Stimulated activated CD4-positive, alpha-beta T cell treated with anti-CD3 and anti-CD28 coated beads, Interleukin-15, amount 100 ng/mL, for 24 hours (primary cell): ENCODE measurements at regions not wholly inside any gene's neighbourhood (a gene's known extent, or its start where the extent isn't known, plus 50 kb on each side); places are given as distances from the start of the nearest gene placed in this dataset.
"Not testable (repeated sequence)": the region's sequence is repeated elsewhere in the genome, so short reads cannot be mapped to it uniquely, and the experiment has no call there.

Experiments used
- DNase-seq: peaks from one replicate; pipeline ENCODE4 v3.0.0-alpha.2; 2020

GRCh38 chr2:211157211-211157610 is 600.8 kb downstream of the CPS1 start:
- DNase-seq: no peak

- DNase-seq: peak; percentile 80
Measured at GRCh38 chr2:211157856-211158463, 601.6 kb downstream of the CPS1 start.

- DNase-seq: no peak
Measured at GRCh38 chr2:211159972-211160371, 603.6 kb downstream of the CPS1 start.

DNA sequence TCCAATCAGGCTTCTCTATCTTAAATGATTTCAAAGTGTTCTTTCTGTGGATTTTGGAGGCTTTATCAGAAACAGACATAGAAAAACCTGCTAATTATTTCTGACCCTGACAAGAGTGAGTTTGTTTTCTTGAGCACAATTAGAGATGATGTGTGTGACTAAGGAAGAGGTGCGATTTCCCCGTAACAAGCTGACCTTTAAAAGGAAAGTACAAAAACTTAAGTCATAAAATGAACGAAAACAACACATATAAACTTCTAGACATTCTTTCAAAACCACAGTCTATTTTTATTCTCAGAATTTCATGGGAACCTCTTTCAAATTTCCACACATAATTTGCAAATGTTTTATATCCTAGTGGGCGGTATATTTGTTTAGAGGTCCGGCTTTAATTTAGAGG is 604.8 kb downstream of the CPS1 start:
- DNase-seq: no peak

- no peak for DNase-seq
Measured at GRCh38 chr2:211162911-211163310, 606.5 kb downstream of the CPS1 start.

GRCh38 chr2:211170843-211171242 is 614.4 kb downstream of the CPS1 start:
- no peak for DNase-seq

- DNase-seq: no peak
Measured at GRCh38 chr2:211174021-211174420, 617.6 kb downstream of the CPS1 start.

DNA sequence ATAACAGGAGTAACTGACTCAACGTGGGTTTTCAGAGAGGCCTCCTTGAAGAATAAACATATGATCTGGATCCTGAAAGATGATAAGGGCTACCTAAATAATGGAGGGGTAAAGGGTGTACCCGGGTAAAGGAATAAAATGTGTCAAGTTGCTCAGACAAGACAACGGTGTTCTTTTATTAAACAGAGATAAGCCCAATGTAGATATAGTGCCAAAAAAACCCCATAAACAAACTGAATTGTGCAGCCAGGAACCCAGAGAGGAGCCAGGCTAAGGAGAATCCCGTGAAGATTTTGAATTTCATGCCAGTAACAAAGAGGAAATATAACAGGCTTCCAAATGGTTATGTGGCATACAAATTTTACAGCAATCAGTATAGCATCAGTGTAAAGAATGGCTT is 618.2 kb downstream of the CPS1 start:
- no peak for DNase-seq

- no peak for DNase-seq
Measured at GRCh38 chr2:211175956-211176355, 619.6 kb downstream of the CPS1 start.

DNA sequence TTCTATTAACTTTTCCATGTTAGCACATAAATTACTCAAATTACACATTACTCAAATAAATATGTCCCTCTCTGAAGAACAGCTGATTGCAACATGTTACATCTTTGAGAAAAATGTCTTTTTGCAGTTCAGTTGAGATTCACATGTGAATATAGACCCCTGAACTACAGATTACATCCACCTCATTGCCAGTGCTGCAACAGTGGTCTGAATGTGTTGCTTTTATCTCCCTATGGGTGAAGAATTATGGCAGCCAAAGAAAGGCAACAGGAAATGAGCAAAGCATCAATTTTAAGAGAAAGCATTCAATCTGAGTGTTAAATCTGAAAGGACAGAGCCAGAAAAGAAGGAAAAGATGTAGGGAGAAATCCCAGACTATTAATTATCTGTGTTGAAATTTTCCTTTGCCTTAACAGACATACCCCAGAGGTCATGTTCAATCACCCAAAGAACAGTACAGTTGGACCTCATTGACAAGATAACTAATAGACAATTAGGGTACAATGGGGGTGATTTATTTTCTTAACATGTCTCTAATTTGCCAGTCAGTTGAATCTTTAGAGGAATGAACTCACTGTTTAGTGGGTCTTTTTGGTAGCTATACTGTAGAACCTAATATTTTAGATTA is 620.2 kb downstream of the CPS1 start:
- no peak for DNase-seq

GRCh38 chr2:211181626-211182025 is 625.2 kb downstream of the CPS1 start:
- DNase-seq: no peak

DNA sequence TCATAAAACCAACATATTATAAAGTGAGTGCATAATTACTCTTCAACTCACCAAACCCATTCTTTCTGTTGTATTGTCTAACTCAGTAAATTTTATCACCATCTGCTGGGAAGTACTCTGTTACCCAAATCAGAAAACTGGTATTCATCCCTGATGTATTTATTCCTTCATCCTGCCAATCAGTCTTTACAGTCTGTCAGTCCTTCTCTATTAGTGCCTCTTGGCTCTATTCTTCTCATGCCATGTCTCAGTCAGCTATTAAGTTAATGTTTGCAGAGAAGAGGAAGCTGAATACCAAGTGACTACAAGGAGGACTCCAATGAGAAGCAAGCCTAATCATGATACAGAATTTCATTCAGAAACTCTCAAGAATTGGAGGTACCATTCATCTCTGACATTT is 631.2 kb downstream of the CPS1 start:
- DNase-seq: no peak

DNA sequence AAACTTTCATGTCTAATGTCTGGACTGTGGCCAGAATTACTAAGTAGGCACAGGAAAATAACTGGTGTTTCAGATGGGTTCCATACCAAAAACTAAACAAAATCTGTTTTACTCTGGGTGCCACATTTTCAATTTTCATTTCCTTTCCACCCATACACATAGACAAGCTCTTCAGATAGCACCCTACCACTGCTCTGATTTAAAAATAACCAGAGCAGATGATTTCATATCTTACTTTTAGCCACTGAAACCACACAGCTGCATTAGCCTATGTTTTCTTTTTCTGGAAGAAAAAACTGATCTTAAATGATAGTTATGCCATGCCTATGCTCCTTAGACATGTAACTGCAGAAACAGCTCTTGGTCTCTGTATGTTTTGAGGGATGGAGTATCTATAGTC is 647.6 kb downstream of the CPS1 start:
- DNase-seq: no peak

DNA sequence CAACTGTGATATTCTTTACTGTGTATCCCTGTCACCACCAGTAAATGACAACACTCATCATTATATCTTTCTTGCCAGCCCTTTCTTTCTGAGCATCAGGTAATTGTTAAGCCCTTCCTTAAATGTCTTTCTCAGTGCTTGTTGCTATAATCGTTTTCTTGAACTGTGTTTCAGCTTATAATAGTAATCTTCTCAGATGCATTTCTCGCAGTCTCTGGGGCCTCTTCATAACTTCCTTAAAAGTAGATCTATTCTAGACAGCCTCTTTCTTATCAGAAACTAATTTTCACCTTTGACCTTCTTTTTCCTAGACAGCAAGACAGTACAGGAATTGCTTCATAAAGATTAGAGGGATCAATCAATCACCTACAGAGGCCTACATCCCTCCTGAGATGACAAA is 648.1 kb downstream of the CPS1 start:
- DNase-seq: no peak

DNA sequence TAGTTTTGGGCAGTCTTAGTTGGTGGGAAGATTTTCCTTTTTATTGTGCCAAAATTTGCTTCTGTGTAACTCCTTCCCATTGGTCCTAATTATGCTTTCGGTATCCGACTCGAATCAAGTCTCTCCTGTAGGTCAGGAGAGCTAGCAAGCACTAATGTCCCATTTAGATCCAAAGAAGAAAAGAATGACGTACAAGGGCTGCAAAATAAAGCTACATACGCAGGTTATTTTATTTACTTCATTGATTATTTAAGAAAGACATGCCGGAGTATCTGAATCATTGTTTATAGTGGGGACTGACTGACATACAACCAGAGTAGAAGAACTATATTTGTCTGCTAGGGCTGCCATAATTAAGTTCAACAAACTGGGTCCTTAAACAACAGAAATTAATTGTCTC is 648.5 kb downstream of the CPS1 start:
- no peak for DNase-seq

GRCh38 chr2:211205358-211205757 is 649.0 kb downstream of the CPS1 start:
- no peak for DNase-seq

- no peak for DNase-seq
Measured at GRCh38 chr2:211205836-211206235, 649.4 kb downstream of the CPS1 start.

DNA sequence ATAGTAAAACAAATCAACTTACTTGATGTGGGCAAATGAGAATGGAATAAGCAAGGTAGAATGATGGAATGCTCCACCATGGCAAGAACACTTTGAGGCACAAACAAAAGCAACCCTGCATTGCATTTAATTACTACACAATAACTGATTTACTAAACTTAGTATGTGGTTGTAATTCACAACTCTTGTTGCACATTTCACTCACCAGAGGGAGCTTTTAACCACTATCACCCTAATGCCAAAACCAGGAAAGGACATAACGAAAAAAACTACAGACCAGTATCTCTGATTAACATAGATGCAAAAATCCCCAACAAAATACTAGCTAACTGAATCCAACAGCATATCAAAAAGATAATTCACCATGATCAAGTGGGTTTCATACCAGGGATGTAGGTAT is 659.8 kb downstream of the CPS1 start:
- no peak for DNase-seq

DNA sequence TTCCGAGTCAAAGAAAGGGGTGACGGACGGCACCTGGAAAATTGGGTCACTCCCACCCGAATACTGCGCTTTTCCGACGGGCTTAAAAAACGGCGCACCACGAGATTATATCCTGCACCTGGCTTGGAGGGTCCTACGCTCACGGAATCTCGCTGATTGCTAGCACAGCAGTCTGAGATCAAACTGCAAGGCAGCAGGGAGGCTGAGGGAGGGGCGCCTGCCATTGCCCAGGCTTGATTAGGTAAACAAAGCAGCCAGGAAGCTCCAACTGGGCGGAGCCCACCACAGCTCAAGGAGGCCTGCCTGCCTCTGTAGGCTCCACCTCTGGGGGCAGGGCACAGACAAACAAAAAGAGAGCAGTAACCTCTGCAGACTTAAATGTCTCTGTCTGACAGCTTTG is 663.1 kb downstream of the CPS1 start:
- not testable (repeated sequence) for DNase-seq

- DNase-seq: no peak
Measured at GRCh38 chr2:211225784-211226183, 669.4 kb downstream of the CPS1 start.

DNA sequence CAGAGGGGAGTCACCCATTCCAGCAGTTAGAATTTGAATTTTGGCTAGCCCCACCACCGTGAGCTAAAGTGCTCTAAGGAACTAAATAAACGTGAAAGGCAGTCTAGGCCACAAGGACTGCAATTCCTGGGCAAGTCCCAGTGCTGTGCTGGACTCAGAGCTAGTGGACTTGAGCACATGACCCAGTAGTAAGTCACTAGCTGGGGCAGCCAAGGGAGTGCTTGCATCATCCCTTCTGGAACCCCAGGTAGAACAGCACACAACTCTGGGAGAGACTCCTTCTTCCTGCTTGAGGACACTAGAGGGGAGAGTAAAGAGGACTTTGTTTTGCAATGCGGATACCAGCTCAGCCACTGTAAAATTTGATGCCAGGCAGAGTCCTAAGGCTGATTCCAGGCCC is 672.2 kb downstream of the CPS1 start:
- no peak for DNase-seq

GRCh38 chr2:211237586-211238275 is 681.3 kb downstream of the CPS1 start:
- no peak for DNase-seq

GRCh38 chr2:211241891-211242290 is 685.5 kb downstream of the CPS1 start:
- no peak for DNase-seq

GRCh38 chr2:211247751-211248150 is 691.4 kb downstream of the CPS1 start:
- no peak for DNase-seq

DNA sequence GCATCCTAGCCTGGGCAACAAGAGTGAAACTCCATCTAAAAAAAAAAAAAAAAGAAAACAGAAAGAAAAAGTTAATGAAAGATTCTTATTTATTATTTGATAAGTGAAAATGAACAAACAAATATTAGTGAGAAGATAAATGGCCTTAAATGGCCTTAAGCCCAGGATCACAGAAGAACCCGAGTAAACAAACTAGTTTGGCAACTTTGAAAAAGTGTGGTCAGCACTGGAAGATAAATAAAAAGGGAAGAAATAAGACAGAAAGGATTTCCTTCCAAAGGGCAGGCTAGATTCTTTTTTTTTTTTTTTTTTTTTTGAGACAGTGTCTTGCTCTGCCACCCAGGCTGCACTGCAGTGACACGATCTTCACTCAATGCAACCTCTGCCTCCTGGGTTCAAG is 692.4 kb downstream of the CPS1 start:
- no peak for DNase-seq
